Glutamatergic neuron (in vitro differentiated cells): ENCODE measurements at regions not wholly inside any gene's neighbourhood (a gene's known extent, or its start where the extent isn't known, plus 50 kb on each side); places are given as distances from the start of the nearest gene placed in this dataset.

Experiments
- DNase-seq: peaks from one replicate; pipeline ENCODE4 v3.0.0; 2022
- H3K27ac Mint-ChIP-seq: one replicate; pipeline ENCODE4 v1.8.0; 2020; ENCODE audit warnings: mild to moderate bottlenecking, mixed read lengths, inconsistent platforms; ENCODE audit not compliant: unreplicated experiment
- H3K27me3 Mint-ChIP-seq: one replicate; pipeline ENCODE4 v1.8.0; 2020; ENCODE audit warnings: mild to moderate bottlenecking, moderate library complexity, mixed read lengths, inconsistent platforms; ENCODE audit not compliant: unreplicated experiment
- H3K36me3 Mint-ChIP-seq: one replicate; pipeline ENCODE4 v1.8.0; 2020; ENCODE audit warnings: mild to moderate bottlenecking, mixed read lengths, inconsistent platforms; ENCODE audit not compliant: unreplicated experiment
- H3K4me1 Mint-ChIP-seq: one replicate; pipeline ENCODE4 v1.8.0; 2020; ENCODE audit warnings: mild to moderate bottlenecking, low read depth, mixed read lengths, inconsistent platforms; ENCODE audit not compliant: unreplicated experiment
- H3K4me3 Mint-ChIP-seq: one replicate; pipeline ENCODE4 v1.8.0; 2020; ENCODE audit warnings: mild to moderate bottlenecking, mixed read lengths, inconsistent platforms; ENCODE audit not compliant: unreplicated experiment
- H3K9me3 Mint-ChIP-seq: one replicate; pipeline ENCODE4 v1.8.0; 2020; ENCODE audit warnings: mild to moderate bottlenecking, moderate library complexity, mixed read lengths, inconsistent platforms; ENCODE audit not compliant: unreplicated experiment
- CTCF ChIP-seq: fragments of 200-600 bp; sonication (generic); IDR thresholded peaks from one replicate; pipeline ENCODE4 v1.5.0; 2021; ENCODE audit not compliant: partially characterized antibody, unreplicated experiment

- peaks cover 4% of the 10 kb centered on the region for H3K9me3 Mint-ChIP-seq
- no peak overlapping the region for H3K27ac Mint-ChIP-seq
- H3K36me3 Mint-ChIP-seq = no peaks in the 10 kb centered on the region
- no peaks in the 10 kb centered on the region for H3K4me1 Mint-ChIP-seq
- TF ChIP-seq CTCF = no peak
- peaks cover 4% of the 10 kb centered on the region for H3K27me3 Mint-ChIP-seq
- H3K4me3 Mint-ChIP-seq = no peak overlapping the region
- no peak for DNase-seq
Measured at GRCh38 chr9:108665521-108666239, 190.1 kb downstream of the ACTL7B start.

GRCh38 chr9:108664309-108665255 lies 191.2 kb downstream of the ACTL7B start:
- H3K36me3 Mint-ChIP-seq = no peaks in the 10 kb centered on the region

GRCh38 chr9:108663422-108663821 lies 192.4 kb downstream of the ACTL7B start:
- Mint-ChIP-seq H3K27ac (no peak overlapping the region), H3K4me1 (no peaks in the 10 kb centered on the region), H3K36me3 (peaks cover 9% of the 10 kb centered on the region), H3K9me3 (peaks cover 8% of the 10 kb centered on the region), H3K4me3 (no peak overlapping the region), H3K27me3 (peaks cover 5% of the 10 kb centered on the region)
- no peak for TF ChIP-seq CTCF
- no peak for DNase-seq

More at GRCh38 chr9:108664309-108665255, 191.2 kb downstream of the ACTL7B start:
- H3K27ac Mint-ChIP-seq = no peak overlapping the region
- TF ChIP-seq CTCF = no peak
- no peak for DNase-seq
- peaks cover 4% of the 10 kb centered on the region for H3K9me3 Mint-ChIP-seq
- H3K27me3 Mint-ChIP-seq = peaks cover 4% of the 10 kb centered on the region
- no peak overlapping the region for H3K4me3 Mint-ChIP-seq
- no peaks in the 10 kb centered on the region for H3K4me1 Mint-ChIP-seq

GRCh38 chr9:108662956-108663355 lies 192.8 kb downstream of the ACTL7B start:
- Mint-ChIP-seq H3K4me3 (no peak overlapping the region), H3K36me3 (peaks cover 9% of the 10 kb centered on the region), H3K27ac (no peak overlapping the region), H3K9me3 (peaks cover 8% of the 10 kb centered on the region), H3K27me3 (peaks cover 3% of the 10 kb centered on the region), H3K4me1 (no peaks in the 10 kb centered on the region)
- no peak for DNase-seq
- no peak for TF ChIP-seq CTCF
